ENCODE measurements at regions not wholly inside any gene's neighbourhood (a gene's known extent, or its start where the extent isn't known, plus 50 kb on each side); places are given as distances from the start of the nearest gene placed in this dataset.

- no peak for TF ChIP-seq CTCF (IDR thresholded peaks at IDR 0.05; ENCODE audit: poor library complexity)
- no peak for TF ChIP-seq EZH2phosphoT487 (IDR thresholded peaks at IDR 0.05; ENCODE audit: low read depth, severe bottlenecking, unreplicated experiment)
These were observed 427.5 kb upstream of the ALCAM start for GRCh38 chr3:104939196-104939595.
